ENCODE measurements at regions not wholly inside any gene's neighbourhood (a gene's known extent, or its start where the extent isn't known, plus 50 kb on each side); places are given as distances from the start of the nearest gene placed in this dataset.
"Not testable (repeated sequence)": the region's sequence is repeated elsewhere in the genome, so short reads cannot be mapped to it uniquely, and the experiment has no call there.

- intact Hi-C loops (cut with DNase I) = no loop called here
Observed at GRCh38 chr1:68917456-68917855, 420.6 kb upstream of the DEPDC1 start.

GRCh38 chr1:68918563-68918962 is 421.7 kb upstream of the DEPDC1 start:
- no peak for DNase-seq
- intact Hi-C loops (cut with DNase I) = no loop called here

More at GRCh38 chr1:68917456-68917855, 420.6 kb upstream of the DEPDC1 start:
- DNase-seq = no peak

GRCh38 chr1:68919075-68919474 is 422.2 kb upstream of the DEPDC1 start:
- intact Hi-C loops (cut with DNase I) = no loop called here
- no peak for DNase-seq

GRCh38 chr1:68923475-68924088 is 426.7 kb upstream of the DEPDC1 start:
- DNase-seq; intact Hi-C loops (cut with DNase I): not testable (repeated sequence)

- no peak for DNase-seq
Observed at GRCh38 chr1:68930101-68930500, 433.2 kb upstream of the DEPDC1 start.

GRCh38 chr1:68936530-68936929 is 439.6 kb upstream of the DEPDC1 start:
- DNase-seq = no peak
- intact Hi-C loops (cut with DNase I) = no loop called here

More at GRCh38 chr1:68930101-68930500, 433.2 kb upstream of the DEPDC1 start:
- intact Hi-C loops (cut with DNase I) = no loop called here

GRCh38 chr1:68938051-68938666 is 441.3 kb upstream of the DEPDC1 start:
- peak in 22 of 42 donors; percentile 6 to 67 (median 27) for DNase-seq
- intact Hi-C loops (cut with DNase I) = no loop called here

- no peak for DNase-seq
- intact Hi-C loops (cut with DNase I) = no loop called here
Observed at GRCh38 chr1:68950036-68950435, 453.2 kb upstream of the DEPDC1 start.

- DNase-seq = no peak
- intact Hi-C loops (cut with DNase I) = no loop called here
Observed at GRCh38 chr1:68953311-68953710, 456.4 kb upstream of the DEPDC1 start.

GRCh38 chr1:68954841-68955240 is 458.0 kb upstream of the DEPDC1 start:
- no peak for DNase-seq
- intact Hi-C loops (cut with DNase I) = no loop called here

GRCh38 chr1:68955424-68955823 is 458.5 kb upstream of the DEPDC1 start:
- intact Hi-C loops (cut with DNase I) = no loop called here

GRCh38 chr1:68958958-68959357 is 462.1 kb upstream of the DEPDC1 start:
- DNase-seq = no peak
- intact Hi-C loops (cut with DNase I) = no loop called here

More at GRCh38 chr1:68955424-68955823, 458.5 kb upstream of the DEPDC1 start:
- no peak for DNase-seq

- no peak for DNase-seq
- intact Hi-C loops (cut with DNase I) = no loop called here
Observed at GRCh38 chr1:68959461-68960030, 462.7 kb upstream of the DEPDC1 start.

- DNase-seq = no peak
- intact Hi-C loops (cut with DNase I) = no loop called here
Observed at GRCh38 chr1:68961143-68961542, 464.3 kb upstream of the DEPDC1 start.

- intact Hi-C loops (cut with DNase I) = no loop called here
- no peak for DNase-seq
Observed at GRCh38 chr1:68963353-68963752, 466.5 kb upstream of the DEPDC1 start.

- no peak for DNase-seq
- intact Hi-C loops (cut with DNase I) = no loop called here
Observed at GRCh38 chr1:68969441-68969840, 472.6 kb upstream of the DEPDC1 start.

GRCh38 chr1:68970571-68970970 is 473.7 kb upstream of the DEPDC1 start:
- intact Hi-C loops (cut with DNase I) = no loop called here
- DNase-seq = no peak

- intact Hi-C loops (cut with DNase I) = no loop called here
- no peak for DNase-seq
Observed at GRCh38 chr1:68973459-68974244, 476.8 kb upstream of the DEPDC1 start.

- peak in 1 of 42 donors; percentile 14 for DNase-seq
- intact Hi-C loops (cut with DNase I) = no loop called here
Observed at GRCh38 chr1:68974447-68974846, 477.6 kb upstream of the DEPDC1 start.
